Ascending aorta (tissue), 2 donors: ENCODE measurements at regions not wholly inside any gene's neighbourhood (a gene's known extent, or its start where the extent isn't known, plus 50 kb on each side); places are given as distances from the start of the nearest gene placed in this dataset.

Experiments used
- DNase-seq, 2 donors: peaks; one replicate each; pipeline ENCODE4 v3.0.0-alpha.2; 2019; ENCODE audit warnings: low spot score in 2 of 2
- H3K27ac ChIP-seq, 2 donors: fragments of 200-600 bp; sonication (generic); one replicate each; pipeline ENCODE4 v1.5.1; 2016 to 2017; ENCODE audit warnings: mild to moderate bottlenecking in 1 of 2
- H3K27me3 ChIP-seq: fragments of 200-600 bp; sonication (generic); one replicate; pipeline ENCODE4 v1.5.1; 2017
- H3K36me3 ChIP-seq, 2 donors: fragments of 200-600 bp; sonication (generic); one replicate each; pipeline ENCODE4 v1.5.1; 2016
- H3K4me1 ChIP-seq, 2 donors: fragments of 200-600 bp; sonication (generic); one replicate each; pipeline ENCODE4 v1.5.1; 2016 to 2017; ENCODE audit warnings: mild to moderate bottlenecking in 1 of 2
- H3K4me3 ChIP-seq, 2 donors: fragments of 200-600 bp; sonication (generic); one replicate each; pipeline ENCODE4 v1.5.1; 2016 to 2017; ENCODE audit warnings: mild to moderate bottlenecking in 1 of 2
- H3K9me3 ChIP-seq, 2 donors: fragments of 200-600 bp; sonication (generic); one replicate each; pipeline ENCODE4 v1.5.1; 2016
- CTCF ChIP-seq, 3 experiments: fragments of 200-600 bp in 2 of 3; fragments of 450-650 bp in 1 of 3; sonication (generic) in 2 of 3; IDR thresholded peaks; one replicate each; pipeline ENCODE4 v1.5.1; 2016 to 2019; ENCODE audit warnings: antibody characterized with exemption in 3 of 3, mild to moderate bottlenecking in 1 of 3, moderate library complexity in 1 of 3
- intact Hi-C: fragments of 100-400 bp; cut with DNase I; formaldehyde crosslinking; loops from one replicate; pipeline ENCODE4 v1.15.1; 2023

DNA sequence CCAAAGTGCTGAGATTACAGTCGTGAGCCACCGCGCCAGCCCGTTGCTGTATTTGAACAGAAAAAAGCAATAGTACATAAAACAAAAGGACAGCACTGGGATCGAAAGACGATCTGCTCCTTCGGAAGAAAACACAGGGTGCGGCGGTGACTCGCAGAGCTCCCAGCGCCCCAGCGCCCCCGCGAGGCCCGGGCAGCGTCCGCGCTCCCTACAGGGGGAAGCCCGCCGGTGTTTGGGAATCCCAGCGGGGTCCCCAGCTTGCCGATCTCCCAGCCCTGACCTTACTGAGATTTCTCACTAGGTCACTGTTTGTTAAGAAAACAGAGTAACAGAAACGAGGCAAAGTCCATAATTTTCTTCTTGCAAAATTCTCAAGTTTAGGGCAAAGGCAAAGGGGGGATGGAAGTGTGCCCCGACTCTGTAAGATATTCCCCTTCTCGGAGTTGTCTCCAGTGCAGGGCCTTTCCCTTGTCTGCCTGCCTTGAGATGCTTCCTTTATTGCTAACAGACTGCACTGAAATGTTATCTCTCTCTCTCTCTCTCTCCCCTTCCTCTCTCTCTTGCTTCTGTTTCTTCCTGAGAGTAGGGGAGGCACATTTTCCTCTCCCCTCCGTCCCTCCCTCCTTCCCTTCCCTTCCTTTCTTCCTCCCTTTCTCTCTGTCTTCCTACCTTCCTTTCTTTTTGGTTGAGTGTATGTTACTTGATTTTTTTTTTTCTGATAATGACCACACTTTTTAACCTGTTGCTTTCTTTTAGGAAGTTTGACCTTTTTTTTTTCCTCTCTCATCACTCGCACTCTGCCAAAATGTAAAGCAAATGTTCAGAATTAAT lies 91.9 kb downstream of the TMEM30B start:
- H3K4me1 ChIP-seq: peaks cover 8 to 16% of the 10 kb centered on the region in 2 donors
- peak overlapping the region; percentile 63 to 65 for H3K27ac ChIP-seq
- no peaks in the 10 kb centered on the region for H3K27me3 ChIP-seq
- H3K36me3 ChIP-seq: no peaks in the 10 kb centered on the region
- peak in 1 of 2 donors; percentile 79 for DNase-seq
- intact Hi-C loops: loop anchor here (5.0 kb wide), 2 partner anchors 162 to 207 kb away; partner anchors contain the start of genes SLC38A6 and TRMT5
- TF ChIP-seq CTCF (IDR thresholded peaks at IDR 0.05): peak; percentile 55 to 83 (median 59)
- peak overlapping the region; percentile 46 to 54 for H3K4me3 ChIP-seq
- H3K9me3 ChIP-seq: no peaks in the 10 kb centered on the region

DNA sequence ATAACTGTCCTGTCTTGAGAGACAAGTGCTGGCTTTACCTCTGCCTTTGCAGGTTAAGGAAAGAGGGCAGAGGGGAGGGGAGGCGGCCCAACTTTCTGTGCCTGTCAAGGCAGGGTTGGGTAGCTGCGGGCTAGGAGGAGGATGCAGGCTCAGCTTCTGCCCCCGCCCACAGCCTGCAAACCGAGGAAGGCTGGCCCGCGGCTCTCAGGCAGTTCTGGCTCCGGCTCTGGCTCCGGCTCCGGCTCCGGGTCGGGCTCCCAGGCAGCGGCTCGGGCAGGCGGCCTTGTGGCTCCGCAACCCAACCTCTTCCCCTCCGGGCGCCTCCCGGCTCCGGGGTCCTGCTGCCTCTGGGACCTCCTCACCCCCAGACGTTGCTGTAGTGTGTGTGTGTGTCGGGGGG lies 92.9 kb downstream of the TMEM30B start:
- intact Hi-C loops: loop anchor here (5.0 kb wide), 2 partner anchors 161 to 206 kb away; partner anchors contain the start of genes SLC38A6 and TRMT5
- Histone ChIP-seq H3K9me3 (no peaks in the 10 kb centered on the region), H3K4me3 (peak overlapping the region; percentile 46 to 54), H3K36me3 (no peaks in the 10 kb centered on the region), H3K27ac (peak overlapping the region; percentile 63 to 65), H3K4me1 (peaks cover 8 to 21% of the 10 kb centered on the region in 2 donors), H3K27me3 (no peaks in the 10 kb centered on the region)
- TF ChIP-seq CTCF (IDR thresholded peaks at IDR 0.05): no peak
- DNase-seq: peak in 1 of 2 donors; percentile 75

- intact Hi-C loops: loop anchor here (2.0 to 5.0 kb wide), 3 partner anchors 39 to 205 kb away; partner anchors contain the start of genes SLC38A6 and TRMT5
- Histone ChIP-seq H3K4me3 (peak overlapping the region in 1 of 2 donors; percentile 54), H3K9me3 (no peaks in the 10 kb centered on the region), H3K27ac (peak overlapping the region; percentile 32 to 63), H3K36me3 (no peaks in the 10 kb centered on the region), H3K27me3 (no peaks in the 10 kb centered on the region), H3K4me1 (peaks cover 8 to 21% of the 10 kb centered on the region in 2 donors)
- no peak for DNase-seq
- TF ChIP-seq CTCF (IDR thresholded peaks at IDR 0.05): no peak
Observed at GRCh38 chr14:61187196-61187905, 93.8 kb downstream of the TMEM30B start.

DNA sequence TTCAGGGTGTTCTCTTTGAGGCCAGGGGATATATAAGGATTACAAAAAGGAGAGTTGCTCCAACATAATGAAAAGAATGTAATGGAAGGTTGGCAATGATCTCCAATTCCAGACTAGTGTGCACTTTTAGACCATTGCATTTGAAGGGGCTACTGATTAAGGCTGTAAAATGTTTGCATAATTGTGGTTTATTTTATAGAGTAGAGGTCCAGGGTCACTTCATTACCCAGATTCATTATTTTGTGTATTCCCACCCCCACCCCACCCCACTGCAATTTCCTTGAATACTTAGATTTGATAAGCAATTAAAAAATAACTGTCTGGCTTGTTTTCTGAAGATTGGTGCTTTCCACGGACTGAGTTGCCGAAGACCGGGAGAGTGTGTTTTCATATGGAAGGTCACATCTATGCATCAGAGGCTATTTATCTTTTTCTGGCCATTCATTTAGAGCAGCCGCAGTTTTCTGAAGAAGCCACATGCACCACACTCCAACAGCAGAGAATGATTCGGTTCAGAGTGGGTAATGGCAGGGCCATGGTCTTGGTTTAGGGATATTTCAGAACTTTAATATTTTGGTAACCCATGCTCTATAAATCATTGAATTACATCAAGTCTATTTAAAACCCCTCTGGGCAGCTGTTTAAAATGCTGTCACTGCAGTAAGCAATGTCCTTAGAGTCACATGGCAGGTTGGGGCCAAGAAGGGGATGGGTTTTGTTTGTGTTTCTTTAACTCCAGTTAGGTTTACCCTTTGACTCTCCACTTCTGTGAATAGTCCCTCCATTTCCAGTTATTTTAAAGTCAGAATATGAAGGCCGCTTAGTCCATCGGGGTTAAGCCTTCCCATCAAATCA lies 94.6 kb downstream of the TMEM30B start:
- intact Hi-C loops: loop anchor here (2.0 to 5.0 kb wide), 3 partner anchors 38 to 204 kb away; partner anchors contain the start of genes SLC38A6 and TRMT5
- Histone ChIP-seq H3K36me3 (no peaks in the 10 kb centered on the region), H3K4me1 (peaks cover 8 to 21% of the 10 kb centered on the region in 2 donors), H3K27ac (peak overlapping the region; percentile 32 to 63), H3K9me3 (no peaks in the 10 kb centered on the region), H3K27me3 (no peaks in the 10 kb centered on the region), H3K4me3 (no peak overlapping the region)
- TF ChIP-seq CTCF (IDR thresholded peaks at IDR 0.05): no peak
- DNase-seq: no peak

- peaks cover 8 to 21% of the 10 kb centered on the region in 2 donors for H3K4me1 ChIP-seq
- intact Hi-C loops: loop anchor here (5.0 kb wide), 2 partner anchors 158 to 203 kb away; partner anchors contain the start of genes SLC38A6 and TRMT5
- DNase-seq: no peak
- peak overlapping the region in 1 of 2 donors; percentile 7 for H3K27ac ChIP-seq
- no peaks in the 10 kb centered on the region for H3K9me3 ChIP-seq
- H3K4me3 ChIP-seq: no peak overlapping the region
- no peaks in the 10 kb centered on the region for H3K27me3 ChIP-seq
- no peaks in the 10 kb centered on the region for H3K36me3 ChIP-seq
- no peak for TF ChIP-seq CTCF (IDR thresholded peaks at IDR 0.05)
Observed at GRCh38 chr14:61185534-61185933, 95.6 kb downstream of the TMEM30B start.
